Mucosa of gallbladder (tissue), 1 donor: ENCODE measurements at regions not wholly inside any gene's neighbourhood (a gene's known extent, or its start where the extent isn't known, plus 50 kb on each side); places are given as distances from the start of the nearest gene placed in this dataset.

ENCODE experiments used
- DNase-seq: peaks from one replicate; pipeline ENCODE4 v3.0.0-alpha.2; 2020; ENCODE audit warnings: low spot score
- donor health status: DM: no; HTN: no; CAD: no.

GRCh38 chr15:95252404-95252803 lies 1021.0 kb downstream of the MCTP2 start:
- DNase-seq, result no peak

GRCh38 chr15:95254263-95254662 lies 1022.9 kb downstream of the MCTP2 start:
- DNase-seq, result no peak

- peak; percentile 75 for DNase-seq
Measured at GRCh38 chr15:95259513-95259912, 1028.2 kb downstream of the MCTP2 start.

DNA sequence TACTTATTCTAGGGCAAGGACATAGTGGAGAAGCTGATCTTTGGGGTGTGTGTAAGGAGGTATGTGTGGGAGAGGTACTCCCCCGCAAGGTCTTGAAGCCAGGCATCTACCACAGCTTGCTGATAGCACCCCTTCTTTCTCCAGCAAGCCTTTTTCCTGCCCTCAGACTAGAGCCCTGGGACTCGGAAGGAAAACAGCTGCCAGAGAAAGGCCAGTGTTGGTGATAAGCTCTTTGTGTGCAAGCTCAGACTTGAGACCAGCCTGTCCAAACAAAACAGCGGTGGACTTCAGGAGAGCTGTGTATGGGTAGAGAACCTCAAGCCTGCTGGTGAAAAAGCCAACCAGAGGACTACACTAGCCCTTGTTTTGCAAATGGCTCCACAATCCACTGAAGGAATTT lies 1028.6 kb downstream of the MCTP2 start:
- DNase-seq, result no peak

- no peak for DNase-seq
Measured at GRCh38 chr15:95260856-95261255, 1029.5 kb downstream of the MCTP2 start.

- no peak for DNase-seq
Measured at GRCh38 chr15:95261546-95261945, 1030.2 kb downstream of the MCTP2 start.

DNA sequence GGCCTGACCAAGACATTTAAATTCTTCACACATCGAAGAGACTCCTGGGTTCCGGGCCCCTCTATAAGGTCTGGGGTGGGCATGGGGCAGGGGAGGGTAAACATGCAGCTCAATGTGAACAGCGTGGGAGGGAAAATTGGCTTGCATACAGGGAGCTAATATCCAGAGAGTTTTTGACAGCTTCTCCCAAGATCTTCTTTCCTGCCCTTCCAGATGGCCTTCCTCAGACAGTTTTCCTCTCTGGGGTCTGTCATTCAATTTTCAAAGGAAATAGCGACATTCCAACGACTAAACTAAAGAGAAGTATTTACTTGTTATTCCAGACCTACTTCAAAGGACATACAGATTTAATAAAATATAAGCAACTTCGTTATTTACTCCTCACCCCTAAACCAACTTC lies 1030.6 kb downstream of the MCTP2 start:
- no peak for DNase-seq

DNA sequence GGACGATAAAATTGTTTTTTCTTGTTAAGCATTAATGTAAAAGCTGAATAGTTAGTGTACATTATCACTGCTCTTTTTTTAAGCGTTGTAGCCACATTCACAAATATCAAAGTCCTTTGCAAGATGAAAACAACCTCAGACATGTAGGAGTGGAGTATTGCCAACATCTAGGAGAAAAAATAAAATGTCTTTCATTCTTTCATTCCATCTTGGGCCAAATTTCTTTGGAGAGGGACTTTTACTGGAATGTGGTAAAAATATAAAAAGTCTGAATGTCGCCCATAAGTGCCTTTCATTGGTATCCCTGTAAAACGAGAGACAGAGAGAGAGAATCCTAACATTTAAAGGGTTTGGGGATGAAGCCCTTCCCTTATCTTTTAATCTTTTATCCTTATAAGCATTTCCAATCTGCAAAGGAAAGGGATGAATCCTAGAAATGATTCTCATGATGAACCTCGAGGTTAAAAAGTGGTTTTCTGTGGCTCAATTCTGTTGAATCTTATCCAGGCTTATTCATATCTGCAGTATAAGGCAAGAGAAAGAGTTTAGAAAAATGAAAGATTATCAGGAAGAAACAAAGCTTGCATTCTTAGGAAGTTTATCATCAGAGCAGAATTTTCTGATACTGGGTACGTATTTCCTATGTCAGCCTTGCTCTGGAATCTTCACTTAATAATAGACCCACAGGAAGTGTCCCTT lies 1031.7 kb downstream of the MCTP2 start:
- no peak for DNase-seq

DNA sequence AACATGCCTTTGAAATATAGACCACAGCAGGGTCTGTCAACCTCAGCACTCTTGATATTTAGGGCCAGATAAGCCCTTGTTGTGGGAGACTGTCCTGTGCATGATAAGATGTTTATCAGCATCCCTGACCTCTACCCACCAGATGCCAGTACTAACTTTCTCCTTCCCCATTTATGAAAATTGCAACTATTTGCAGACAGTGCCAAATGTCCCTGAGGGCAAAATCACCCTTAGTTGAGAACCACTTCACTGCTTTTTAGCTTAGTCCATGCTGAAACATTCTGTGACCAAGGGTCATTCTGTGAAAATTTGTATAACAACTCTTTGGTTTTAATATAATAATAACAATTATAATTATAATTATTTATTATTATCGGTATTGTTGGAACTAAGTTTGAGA lies 1032.4 kb downstream of the MCTP2 start:
- DNase-seq, result no peak

- no peak for DNase-seq
Measured at GRCh38 chr15:95265419-95265997, 1034.1 kb downstream of the MCTP2 start.

DNA sequence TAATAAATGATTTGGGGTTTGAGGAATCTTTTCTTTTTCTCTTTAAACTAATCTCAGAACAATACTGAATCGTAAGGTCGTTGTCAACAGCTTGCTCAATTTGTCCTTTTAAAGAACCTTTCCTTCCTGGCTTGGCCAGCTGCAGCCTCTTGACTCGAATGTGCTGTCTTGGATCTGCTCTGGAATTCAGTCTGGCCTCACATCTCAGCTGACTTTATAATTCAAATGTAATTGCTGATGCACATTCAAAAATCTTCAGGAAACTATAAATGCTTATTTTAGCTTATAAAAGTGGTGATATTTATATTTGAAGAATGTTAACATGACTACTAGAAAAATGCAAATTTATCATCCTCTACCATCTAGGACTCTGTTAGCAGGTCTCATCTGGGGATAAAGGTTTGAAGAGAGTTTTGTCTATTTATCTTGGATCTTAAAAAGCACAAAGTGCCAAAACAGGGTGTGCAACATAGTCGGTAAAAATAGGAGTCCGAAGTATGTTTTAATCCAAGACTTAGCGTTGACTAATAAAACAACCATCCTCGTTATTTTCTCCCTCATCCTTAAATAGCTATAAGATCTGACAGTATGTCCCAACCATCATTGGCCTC lies 1035.2 kb downstream of the MCTP2 start:
- no peak for DNase-seq

- DNase-seq, result no peak
Measured at GRCh38 chr15:95267481-95267880, 1036.1 kb downstream of the MCTP2 start.

DNA sequence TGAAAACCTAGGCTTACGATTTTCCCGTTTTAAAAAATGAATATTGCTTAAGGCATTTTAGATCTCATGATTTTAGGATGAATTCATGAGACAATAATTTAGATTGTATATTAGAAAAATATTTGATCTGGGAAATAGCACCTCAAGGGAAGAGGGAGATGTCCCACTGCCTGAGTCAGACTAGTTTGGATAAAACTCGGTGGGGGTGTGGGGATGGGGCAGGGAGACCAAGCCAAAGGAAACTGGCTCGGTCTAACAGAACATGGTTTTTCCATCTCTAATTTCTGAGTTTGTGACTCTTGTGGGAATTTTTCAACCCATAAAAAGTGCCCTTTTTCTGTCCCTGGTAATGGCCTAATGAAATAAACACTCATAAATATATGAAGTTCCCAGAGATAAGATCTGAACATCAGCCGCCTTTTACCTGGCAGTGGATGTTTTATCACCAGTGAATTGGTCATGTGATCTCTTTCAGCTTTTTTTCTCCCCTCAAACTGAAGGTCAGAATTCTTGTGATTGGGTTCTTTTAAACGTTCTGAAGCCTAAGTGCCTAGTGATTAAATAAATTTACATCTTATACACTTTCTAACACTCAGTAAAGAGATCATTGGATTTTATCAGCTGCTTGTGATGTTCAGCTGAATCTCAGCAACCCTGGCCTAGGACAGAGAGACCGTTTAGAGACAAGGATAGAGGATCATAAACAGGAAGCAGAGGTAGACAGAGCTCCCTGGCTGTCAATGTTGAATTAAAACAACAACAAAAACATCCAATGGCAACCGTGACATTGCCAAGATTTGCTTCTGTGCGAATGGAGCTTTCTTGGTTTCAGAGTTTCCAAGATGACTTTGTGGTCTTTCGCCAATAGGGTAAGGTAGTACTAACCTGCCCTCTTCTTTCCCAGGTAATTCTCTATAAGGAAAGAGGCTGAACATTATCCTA lies 1038.2 kb downstream of the MCTP2 start:
- no peak for DNase-seq

GRCh38 chr15:95274101-95274500 lies 1042.7 kb downstream of the MCTP2 start:
- no peak for DNase-seq

GRCh38 chr15:95277266-95277665 lies 1045.9 kb downstream of the MCTP2 start:
- no peak for DNase-seq

DNA sequence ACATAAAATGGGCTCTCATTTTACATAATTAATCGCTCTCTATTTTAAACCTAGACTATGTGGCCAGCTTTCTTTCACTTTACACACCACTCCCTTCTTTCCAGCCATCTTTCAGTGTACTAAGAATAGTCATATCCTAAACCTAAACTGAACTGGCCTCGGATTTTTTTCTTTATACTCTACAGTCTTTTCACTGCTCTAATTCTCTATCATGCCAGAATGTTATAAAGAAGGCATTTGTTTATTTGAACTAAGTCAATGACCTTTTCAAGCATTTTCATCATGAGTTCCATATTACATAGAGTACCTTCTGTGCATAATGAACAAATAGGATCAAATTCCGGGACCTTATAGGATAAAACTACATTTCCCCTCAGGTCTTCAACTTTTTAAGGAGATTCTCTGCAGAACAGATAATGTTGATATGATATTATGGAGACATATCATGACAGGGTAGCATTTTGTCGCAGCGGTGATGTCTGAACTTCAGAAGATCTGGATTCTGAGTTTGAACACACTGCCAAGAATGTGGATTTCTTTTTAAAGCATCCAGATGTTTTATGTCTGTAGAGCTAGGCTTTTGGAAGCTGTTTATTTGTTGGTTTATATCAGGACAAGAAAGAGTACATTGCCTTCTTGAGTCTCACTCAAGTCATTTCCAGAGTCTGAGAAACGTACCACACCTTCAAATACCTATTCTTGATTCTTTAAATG lies 1047.3 kb downstream of the MCTP2 start:
- DNase-seq, result no peak

- DNase-seq, result no peak
Measured at GRCh38 chr15:95279277-95280019, 1048.1 kb downstream of the MCTP2 start.

DNA sequence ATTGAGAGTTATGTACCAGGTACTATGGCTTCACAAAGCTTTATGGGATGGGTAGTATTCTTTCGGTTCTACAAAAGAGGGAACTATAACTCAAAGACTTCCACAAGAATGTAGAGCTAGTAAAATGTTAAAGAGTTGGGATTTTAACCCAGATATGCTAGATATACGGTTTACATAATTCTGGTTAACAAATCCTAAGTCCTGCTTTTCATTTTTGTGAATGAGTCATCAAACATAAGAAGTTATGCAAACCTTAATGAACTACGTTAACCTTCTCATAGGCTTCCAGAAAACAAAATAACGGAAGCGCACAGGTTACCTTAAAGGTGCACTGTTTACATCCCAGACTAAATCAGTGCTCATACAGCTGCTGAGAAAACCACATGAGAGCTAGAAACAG lies 1049.3 kb downstream of the MCTP2 start:
- DNase-seq, result no peak

DNA sequence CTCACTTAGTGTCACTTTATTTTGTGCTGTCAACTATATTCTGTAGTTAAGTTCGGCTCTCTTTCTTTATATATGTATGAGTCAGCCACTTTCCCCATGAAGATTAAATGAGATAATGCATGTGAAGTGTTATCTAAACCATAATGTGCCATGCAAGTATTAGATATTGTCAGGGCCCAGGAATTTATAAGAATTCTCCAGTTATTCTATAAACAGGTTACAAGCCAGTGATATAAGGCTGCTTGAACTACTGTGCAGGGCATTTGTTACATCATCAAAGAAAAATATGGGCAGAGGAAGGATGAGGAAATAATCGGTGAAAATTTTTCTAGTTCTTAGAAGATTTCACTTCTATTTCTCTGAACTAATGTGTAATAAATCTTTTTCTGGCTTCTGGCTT lies 1049.0 kb upstream of the NR2F2 start:
- DNase-seq, result no peak

DNA sequence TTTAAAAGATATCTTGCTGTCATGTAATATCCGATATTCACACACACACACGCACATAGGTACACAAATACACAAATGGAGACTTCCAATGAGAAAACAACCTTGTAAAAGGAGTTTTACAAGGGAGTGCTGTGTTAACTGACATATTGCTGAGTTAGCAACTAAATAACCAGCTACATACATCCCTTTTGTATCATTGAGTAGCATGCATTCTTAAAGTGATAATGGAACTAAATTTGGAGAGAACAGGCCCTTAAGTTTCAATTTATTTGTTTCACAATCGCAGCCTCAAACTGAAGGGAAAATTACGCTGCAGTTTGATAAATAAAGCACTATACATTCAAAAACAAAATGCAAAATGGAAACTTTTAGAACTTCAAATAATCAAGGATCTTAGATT lies 1046.0 kb upstream of the NR2F2 start:
- no peak for DNase-seq

DNA sequence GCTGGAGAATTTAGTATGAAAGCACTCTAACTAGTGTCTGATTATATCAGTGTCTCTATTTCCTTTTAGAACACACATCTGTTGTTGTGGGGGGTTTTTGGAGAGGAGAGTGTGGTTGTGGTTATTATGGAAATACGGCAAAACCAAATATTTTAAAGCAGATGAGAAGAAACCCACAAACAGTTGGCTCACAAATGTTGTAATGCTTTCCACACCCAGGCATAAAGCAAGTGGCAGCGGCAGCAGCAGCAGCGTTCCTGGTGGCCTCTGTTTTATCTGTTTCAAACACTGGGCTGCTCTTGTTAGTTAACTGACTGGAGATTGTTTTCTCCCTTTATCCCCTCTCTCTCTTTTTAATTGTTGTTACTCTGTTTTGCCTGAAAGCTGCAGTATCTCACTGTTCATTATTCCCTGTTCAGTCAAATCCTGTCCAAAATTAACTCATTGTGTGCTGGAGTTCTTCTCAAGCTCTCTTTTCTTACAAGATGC lies 1045.5 kb upstream of the NR2F2 start:
- DNase-seq, result no peak
